Prostate gland (tissue), 2 donors: ENCODE measurements at regions not wholly inside any gene's neighbourhood (a gene's known extent, or its start where the extent isn't known, plus 50 kb on each side); places are given as distances from the start of the nearest gene placed in this dataset.

Experiments
- CTCF ChIP-seq, 4 experiments: fragments of 200-600 bp in 2 of 4; fragments of 450-650 bp in 2 of 4; sonication (generic) in 2 of 4; IDR thresholded peaks; 1 replicate in 3 of 4; 2 replicates in 1 of 4; pipeline ENCODE4 v1.5.1; 2016 to 2019; ENCODE audit warnings: antibody characterized with exemption in 4 of 4, mild to moderate bottlenecking in 2 of 4, moderate library complexity in 2 of 4
- POLR2A ChIP-seq: fragments of 450-650 bp; IDR thresholded peaks from one replicate; pipeline ENCODE4 v1.6.1; 2016; ENCODE audit warnings: antibody characterized with exemption, mild to moderate bottlenecking
- POLR2AphosphoS5 ChIP-seq: sonication (generic); formaldehyde crosslinking; IDR thresholded peaks from one replicate; pipeline ENCODE4 v1.6.1; 2017; ENCODE audit warnings: antibody characterized with exemption

GRCh38 chr5:84817953-84818352 is 433.3 kb upstream of the EDIL3 start:
- TF ChIP-seq CTCF (IDR thresholded peaks at IDR 0.05): no peak
- TF ChIP-seq POLR2A: no peak
- TF ChIP-seq POLR2AphosphoS5: no peak
